ENCODE measurements at regions not wholly inside any gene's neighbourhood (a gene's known extent, or its start where the extent isn't known, plus 50 kb on each side); places are given as distances from the start of the nearest gene placed in this dataset.

- Histone ChIP-seq H3K4me3 (no peak overlapping the region), H3K27ac (no peak overlapping the region), H3K4me1 (no peaks in the 10 kb centered on the region), H3K36me3 (no peaks in the 10 kb centered on the region), H3K9me3 (no peaks in the 10 kb centered on the region), H3K27me3 (no peaks in the 10 kb centered on the region)
- WGBS, 2 donors, result 47 to 65% methylated on average over 3 of the region's 3 CpGs
- DNase-seq (no peak), FAIRE-seq (no peak), ATAC-seq (no peak)
- TF ChIP-seq CTCF (IDR thresholded peaks at IDR 0.05), result no peak
- intact Hi-C loops (cut with DNase I), result no loop called here
These were observed 181.9 kb downstream of the HAO1 start for GRCh38 chr20:7758406-7758805.

GRCh38 chr20:7760247-7761031 lies 179.8 kb downstream of the HAO1 start:
- 69 to 81% methylated on average over 1 of the region's 1 CpG for WGBS, 2 donors
- Histone ChIP-seq H3K36me3 (no peaks in the 10 kb centered on the region), H3K27ac (no peak overlapping the region), H3K9me3 (no peaks in the 10 kb centered on the region), H3K4me3 (no peak overlapping the region), H3K4me1 (no peaks in the 10 kb centered on the region), H3K27me3 (no peaks in the 10 kb centered on the region)
- FAIRE-seq (no peak), DNase-seq (no peak), ATAC-seq (no peak)
- intact Hi-C loops (cut with DNase I), result no loop called here
- no peak for TF ChIP-seq CTCF (IDR thresholded peaks at IDR 0.05)

- no peak for TF ChIP-seq CTCF (IDR thresholded peaks at IDR 0.05)
- no peak for ATAC-seq
- WGBS, 2 donors, result 45 to 51% methylated on average over 2 of the region's 2 CpGs
- no peak for DNase-seq
- H3K4me3 ChIP-seq, result no peak overlapping the region
- H3K9me3 ChIP-seq, result no peaks in the 10 kb centered on the region
- no peaks in the 10 kb centered on the region for H3K27me3 ChIP-seq
- no peaks in the 10 kb centered on the region for H3K36me3 ChIP-seq
- intact Hi-C loops (cut with DNase I), result no loop called here
- H3K4me1 ChIP-seq, result no peaks in the 10 kb centered on the region
- no peak for FAIRE-seq
- no peak overlapping the region for H3K27ac ChIP-seq
These were observed 175.0 kb downstream of the HAO1 start for GRCh38 chr20:7765221-7765620.

GRCh38 chr20:7770046-7770445 lies 170.2 kb downstream of the HAO1 start:
- Histone ChIP-seq H3K36me3 (no peaks in the 10 kb centered on the region), H3K27ac (no peak overlapping the region), H3K4me1 (no peaks in the 10 kb centered on the region), H3K4me3 (no peak overlapping the region), H3K27me3 (no peaks in the 10 kb centered on the region), H3K9me3 (no peaks in the 10 kb centered on the region)
- DNase-seq, result no peak
- FAIRE-seq, result no peak
- no peak for TF ChIP-seq CTCF (IDR thresholded peaks at IDR 0.05)
- intact Hi-C loops (cut with DNase I), result no loop called here
- no peak for ATAC-seq
- WGBS, 2 donors, result 81 to 90% methylated on average over 2 of the region's 2 CpGs

- Histone ChIP-seq H3K36me3 (no peaks in the 10 kb centered on the region), H3K27ac (no peak overlapping the region), H3K27me3 (no peaks in the 10 kb centered on the region), H3K4me3 (no peak overlapping the region), H3K9me3 (no peaks in the 10 kb centered on the region), H3K4me1 (no peaks in the 10 kb centered on the region)
- no peak for FAIRE-seq
- no peak for DNase-seq
- intact Hi-C loops (cut with DNase I), result no loop called here
- WGBS, 2 donors, result 37 to 41% methylated on average over 2 of the region's 2 CpGs
- ATAC-seq, result peak in 1 of 4 donors; percentile 20
- no peak for TF ChIP-seq CTCF (IDR thresholded peaks at IDR 0.05)
These were observed 169.7 kb downstream of the HAO1 start for GRCh38 chr20:7770578-7770977.
